ENCODE measurements at regions not wholly inside any gene's neighbourhood (a gene's known extent, or its start where the extent isn't known, plus 50 kb on each side); places are given as distances from the start of the nearest gene placed in this dataset.

DNA sequence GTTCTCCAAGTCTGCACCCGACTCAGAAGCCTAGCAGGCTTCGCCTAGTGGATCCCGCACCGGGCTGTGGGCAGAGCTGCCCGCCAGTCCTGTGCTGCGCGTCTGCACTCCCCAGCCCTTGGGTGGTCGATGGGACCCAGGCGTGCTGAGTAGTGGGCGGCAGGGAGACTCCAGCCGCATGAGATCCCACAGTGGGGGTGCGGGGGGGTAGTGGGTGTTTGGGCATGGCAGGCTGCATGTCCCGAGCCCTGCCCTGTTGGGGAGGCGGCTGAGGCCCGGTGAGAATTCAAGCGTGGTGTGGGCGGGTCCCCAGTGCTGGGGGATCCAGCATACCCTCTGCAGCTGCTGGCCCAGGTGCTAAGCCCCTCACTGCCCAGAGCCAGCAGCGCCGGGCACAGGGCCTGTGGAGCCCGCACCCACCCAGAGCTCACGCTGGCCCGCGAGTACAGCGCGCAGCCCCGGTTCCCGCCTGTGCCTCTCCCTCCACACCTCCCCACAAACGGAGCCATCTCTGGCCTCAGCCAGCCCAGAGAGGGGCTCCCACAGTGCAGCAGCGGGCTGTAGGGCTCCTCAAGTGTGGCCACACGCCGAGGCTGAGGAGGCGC lies 53.9 kb upstream of the BNC2 start:
- in situ Hi-C loops (cut with HindIII; ENCODE audit: low pct_unique_long_range_greater_than_20kb, low sequenced_read_pairs) (no loop called here), intact Hi-C loops (cut with micrococcal nuclease; ENCODE audit: unreplicated experiment) (no loop called here)
- BruUV-seq (replicated peaks): no TSS peak
- Histone ChIP-seq H3K36me3 (ENCODE audit: control insufficient read depth, insufficient read depth, low read length) (no peaks in the 10 kb centered on the region), H3K9me3 (ENCODE audit: control insufficient read depth, insufficient read depth, low read depth, low read length) (no peaks in the 10 kb centered on the region), H3K4me1 (ENCODE audit: control insufficient read depth, insufficient read depth, low read length) (no peaks in the 10 kb centered on the region), H3K4me3 (ENCODE audit: low read depth in 2 of 2, low read length in 2 of 2) (no peak overlapping the region), H3K27me3 (ENCODE audit: control insufficient read depth, insufficient read depth, low read length) (no peaks in the 10 kb centered on the region), H3K27ac (ENCODE audit: low read length) (no peak overlapping the region)
- ChIA-PET CTCF (no interaction called here), POLR2A (no interaction called here)
- TF ChIP-seq POLR2AphosphoS5 (IDR thresholded peaks at IDR 0.05; ENCODE audit: low read depth, low read length) (no peak), SIN3A (IDR thresholded peaks at IDR 0.05; ENCODE audit: borderline replicate concordance, insufficient read depth, low read depth, low read length) (no peak), TCF7L2 (IDR thresholded peaks at IDR 0.05; ENCODE audit: low read depth, low read length) (no peak)
- TF ChIP-seq, protein P1, sequence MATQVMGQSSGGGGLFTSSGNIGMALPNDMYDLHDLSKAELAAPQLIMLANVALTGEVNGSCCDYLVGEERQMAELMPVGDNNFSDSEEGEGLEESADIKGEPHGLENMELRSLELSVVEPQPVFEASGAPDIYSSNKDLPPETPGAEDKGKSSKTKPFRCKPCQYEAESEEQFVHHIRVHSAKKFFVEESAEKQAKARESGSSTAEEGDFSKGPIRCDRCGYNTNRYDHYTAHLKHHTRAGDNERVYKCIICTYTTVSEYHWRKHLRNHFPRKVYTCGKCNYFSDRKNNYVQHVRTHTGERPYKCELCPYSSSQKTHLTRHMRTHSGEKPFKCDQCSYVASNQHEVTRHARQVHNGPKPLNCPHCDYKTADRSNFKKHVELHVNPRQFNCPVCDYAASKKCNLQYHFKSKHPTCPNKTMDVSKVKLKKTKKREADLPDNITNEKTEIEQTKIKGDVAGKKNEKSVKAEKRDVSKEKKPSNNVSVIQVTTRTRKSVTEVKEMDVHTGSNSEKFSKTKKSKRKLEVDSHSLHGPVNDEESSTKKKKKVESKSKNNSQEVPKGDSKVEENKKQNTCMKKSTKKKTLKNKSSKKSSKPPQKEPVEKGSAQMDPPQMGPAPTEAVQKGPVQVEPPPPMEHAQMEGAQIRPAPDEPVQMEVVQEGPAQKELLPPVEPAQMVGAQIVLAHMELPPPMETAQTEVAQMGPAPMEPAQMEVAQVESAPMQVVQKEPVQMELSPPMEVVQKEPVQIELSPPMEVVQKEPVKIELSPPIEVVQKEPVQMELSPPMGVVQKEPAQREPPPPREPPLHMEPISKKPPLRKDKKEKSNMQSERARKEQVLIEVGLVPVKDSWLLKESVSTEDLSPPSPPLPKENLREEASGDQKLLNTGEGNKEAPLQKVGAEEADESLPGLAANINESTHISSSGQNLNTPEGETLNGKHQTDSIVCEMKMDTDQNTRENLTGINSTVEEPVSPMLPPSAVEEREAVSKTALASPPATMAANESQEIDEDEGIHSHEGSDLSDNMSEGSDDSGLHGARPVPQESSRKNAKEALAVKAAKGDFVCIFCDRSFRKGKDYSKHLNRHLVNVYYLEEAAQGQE (IDR thresholded peaks at IDR 0.05; ENCODE audit: insufficient read depth in 1 of 2, low read depth in 2 of 2, low read length in 1 of 2): no peak
- TF ChIP-seq, protein P2, sequence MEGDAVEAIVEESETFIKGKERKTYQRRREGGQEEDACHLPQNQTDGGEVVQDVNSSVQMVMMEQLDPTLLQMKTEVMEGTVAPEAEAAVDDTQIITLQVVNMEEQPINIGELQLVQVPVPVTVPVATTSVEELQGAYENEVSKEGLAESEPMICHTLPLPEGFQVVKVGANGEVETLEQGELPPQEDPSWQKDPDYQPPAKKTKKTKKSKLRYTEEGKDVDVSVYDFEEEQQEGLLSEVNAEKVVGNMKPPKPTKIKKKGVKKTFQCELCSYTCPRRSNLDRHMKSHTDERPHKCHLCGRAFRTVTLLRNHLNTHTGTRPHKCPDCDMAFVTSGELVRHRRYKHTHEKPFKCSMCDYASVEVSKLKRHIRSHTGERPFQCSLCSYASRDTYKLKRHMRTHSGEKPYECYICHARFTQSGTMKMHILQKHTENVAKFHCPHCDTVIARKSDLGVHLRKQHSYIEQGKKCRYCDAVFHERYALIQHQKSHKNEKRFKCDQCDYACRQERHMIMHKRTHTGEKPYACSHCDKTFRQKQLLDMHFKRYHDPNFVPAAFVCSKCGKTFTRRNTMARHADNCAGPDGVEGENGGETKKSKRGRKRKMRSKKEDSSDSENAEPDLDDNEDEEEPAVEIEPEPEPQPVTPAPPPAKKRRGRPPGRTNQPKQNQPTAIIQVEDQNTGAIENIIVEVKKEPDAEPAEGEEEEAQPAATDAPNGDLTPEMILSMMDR (IDR thresholded peaks at IDR 0.05): no peak
- ATAC-seq (no peak), DNase-seq (ENCODE audit: low read depth, low spot score) (no peak)

DNA sequence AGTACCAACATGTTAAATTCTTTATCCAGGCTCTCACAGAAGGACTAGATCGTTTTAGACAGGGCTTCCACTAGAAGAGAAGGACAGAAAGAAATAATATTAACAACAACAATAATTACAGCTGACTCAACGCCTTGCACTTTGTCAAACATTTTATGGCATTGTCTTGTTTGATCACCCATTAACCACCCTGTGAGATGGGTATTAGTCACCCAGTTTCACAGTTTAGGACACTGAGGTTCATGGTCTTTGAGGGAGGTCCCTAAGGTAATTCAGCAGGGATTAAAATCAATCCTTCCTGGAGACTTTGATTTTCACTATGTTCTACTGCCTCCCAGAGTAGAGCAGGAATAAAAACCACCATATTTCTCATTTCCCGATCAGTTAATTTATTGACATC lies 51.4 kb upstream of the BNC2 start:
- in situ Hi-C loops (cut with HindIII; ENCODE audit: low pct_unique_long_range_greater_than_20kb, low sequenced_read_pairs) (no loop called here), intact Hi-C loops (cut with micrococcal nuclease; ENCODE audit: unreplicated experiment) (no loop called here)
- CTCF ChIA-PET: no interaction called here

More for the DNA sequence above, 51.4 kb upstream of the BNC2 start:
- BruUV-seq (replicated peaks): no TSS peak
- no peak for ATAC-seq
- no peaks in the 10 kb centered on the region for H3K9me3 ChIP-seq (ENCODE audit: control insufficient read depth, insufficient read depth, low read depth, low read length)
- POLR2A ChIA-PET: no interaction called here
- TF ChIP-seq POLR2AphosphoS5 (IDR thresholded peaks at IDR 0.05; ENCODE audit: low read depth, low read length): no peak
- TF ChIP-seq SIN3A (IDR thresholded peaks at IDR 0.05; ENCODE audit: borderline replicate concordance, insufficient read depth, low read depth, low read length): no peak
- TF ChIP-seq, protein P1 (IDR thresholded peaks at IDR 0.05; ENCODE audit: insufficient read depth in 1 of 2, low read depth in 2 of 2, low read length in 1 of 2): no peak
- TF ChIP-seq TCF7L2 (IDR thresholded peaks at IDR 0.05; ENCODE audit: low read depth, low read length): no peak
- TF ChIP-seq, protein P2 (IDR thresholded peaks at IDR 0.05): no peak
- no peak overlapping the region for H3K27ac ChIP-seq (ENCODE audit: low read length)
- no peaks in the 10 kb centered on the region for H3K4me1 ChIP-seq (ENCODE audit: control insufficient read depth, insufficient read depth, low read length)
- no peak for DNase-seq (ENCODE audit: low read depth, low spot score)
- no peaks in the 10 kb centered on the region for H3K36me3 ChIP-seq (ENCODE audit: control insufficient read depth, insufficient read depth, low read length)
- H3K27me3 ChIP-seq (ENCODE audit: control insufficient read depth, insufficient read depth, low read length): no peaks in the 10 kb centered on the region
- H3K4me3 ChIP-seq (ENCODE audit: low read depth in 2 of 2, low read length in 2 of 2): no peak overlapping the region
